H9 (cell line): ENCODE measurements at regions not wholly inside any gene's neighbourhood (a gene's known extent, or its start where the extent isn't known, plus 50 kb on each side); places are given as distances from the start of the nearest gene placed in this dataset.

Experiments used
- DNase-seq: peaks from one replicate; pipeline ENCODE4 v3.0.0-alpha.2; 2017
- H2AFZ ChIP-seq: one replicate; pipeline ENCODE4 v1.6.1; 2013; ENCODE audit warnings: mild to moderate bottlenecking, low read length, control low read depth, moderate library complexity
- H2AK5ac ChIP-seq: 2 replicates; pipeline ENCODE4 v1.6.1; 2013; ENCODE audit warnings: low read length, control low read depth, mixed read lengths; ENCODE audit not compliant: insufficient read length
- H2BK120ac ChIP-seq: one replicate; pipeline ENCODE4 v1.6.1; 2013; ENCODE audit warnings: low read depth, mild to moderate bottlenecking, low read length, control low read depth, inconsistent platforms; ENCODE audit not compliant: poor library complexity, severe bottlenecking
- H2BK12ac ChIP-seq: 2 replicates; pipeline ENCODE4 v1.6.1; 2013; ENCODE audit warnings: low read length, control low read depth, mixed read lengths, low read depth; ENCODE audit not compliant: insufficient read length
- H2BK15ac ChIP-seq: 2 replicates; pipeline ENCODE4 v1.6.1; 2013; ENCODE audit warnings: low read depth, low read length, control low read depth
- H2BK20ac ChIP-seq: one replicate; pipeline ENCODE4 v1.6.1; 2013; ENCODE audit warnings: low read depth, mild to moderate bottlenecking, low read length, control low read depth, inconsistent platforms; ENCODE audit not compliant: poor library complexity, severe bottlenecking
- H2BK5ac ChIP-seq: 2 replicates; pipeline ENCODE4 v1.6.1; 2013; ENCODE audit warnings: low read length, control low read depth, mixed read lengths; ENCODE audit not compliant: insufficient read length
- H3K14ac ChIP-seq: 2 replicates; pipeline ENCODE4 v1.6.1; 2013; ENCODE audit warnings: low read length, control low read depth; ENCODE audit not compliant: insufficient read depth
- H3K18ac ChIP-seq: 2 replicates; pipeline ENCODE4 v1.6.1; 2013; ENCODE audit warnings: low read depth, mild to moderate bottlenecking, mixed read lengths, low read length, control low read depth; ENCODE audit not compliant: insufficient read length
- H3K23ac ChIP-seq: 2 replicates; pipeline ENCODE4 v1.6.1; 2013; ENCODE audit warnings: low read length, control low read depth, mixed read lengths, low read depth; ENCODE audit not compliant: insufficient read length
- H3K23me2 ChIP-seq: 2 replicates; pipeline ENCODE4 v1.6.1; 2013; ENCODE audit warnings: low read depth, mild to moderate bottlenecking, mixed read lengths, low read length, control low read depth; ENCODE audit not compliant: insufficient read length, poor library complexity, severe bottlenecking
- H3K27ac ChIP-seq: 2 replicates; pipeline ENCODE4 v1.5.1; 2013; ENCODE audit warnings: low read length, control low read depth, mixed read lengths, low read depth; ENCODE audit not compliant: insufficient read length
- H3K27me3 ChIP-seq: 2 replicates; pipeline ENCODE4 v1.6.1; 2013; ENCODE audit warnings: low read length, control low read depth, inconsistent platforms; ENCODE audit not compliant: insufficient read depth
- H3K4ac ChIP-seq: 2 replicates; pipeline ENCODE4 v1.6.1; 2013; ENCODE audit warnings: low read depth, mild to moderate bottlenecking, control low read depth, inconsistent platforms, low read length, moderate library complexity
- H3K4me1 ChIP-seq: 2 replicates; pipeline ENCODE4 v1.6.1; 2013; ENCODE audit warnings: low read length, control low read depth, inconsistent platforms; ENCODE audit not compliant: insufficient read depth
- H3K4me2 ChIP-seq: 2 replicates; pipeline ENCODE4 v1.6.1; 2013; ENCODE audit warnings: low read length, control low read depth, mixed read lengths; ENCODE audit not compliant: insufficient read length, insufficient read depth
- H3K56ac ChIP-seq: 2 replicates; pipeline ENCODE4 v1.6.1; 2013; ENCODE audit warnings: low read depth, mild to moderate bottlenecking, mixed read lengths, low read length, control low read depth; ENCODE audit not compliant: insufficient read length
- H3K79me1 ChIP-seq: 2 replicates; pipeline ENCODE4 v1.6.1; 2013; ENCODE audit warnings: low read depth, mild to moderate bottlenecking, moderate library complexity, low read length, control low read depth, inconsistent platforms; ENCODE audit not compliant: insufficient read depth, poor library complexity, severe bottlenecking
- H3K79me2 ChIP-seq: 2 replicates; pipeline ENCODE4 v1.6.1; 2013; ENCODE audit warnings: low read length, control low read depth, inconsistent platforms; ENCODE audit not compliant: insufficient read depth
- H3K9ac ChIP-seq: 2 replicates; pipeline ENCODE4 v1.6.1; 2013; ENCODE audit warnings: low read length, control low read depth, mixed read lengths; ENCODE audit not compliant: insufficient read length; ENCODE audit errors: extremely low read depth
- H3K9me3 ChIP-seq: one replicate; pipeline ENCODE4 v1.6.1; 2013; ENCODE audit warnings: low read depth, low read length, inconsistent platforms; ENCODE audit not compliant: control insufficient read depth
- H3T11ph ChIP-seq: one replicate; pipeline ENCODE4 v1.6.1; 2013; ENCODE audit warnings: mild to moderate bottlenecking, low read length, control low read depth, inconsistent platforms
- H4K20me1 ChIP-seq: one replicate; pipeline ENCODE4 v1.6.1; 2013; ENCODE audit not compliant: control insufficient read depth, insufficient read length, insufficient read depth
- H4K5ac ChIP-seq: 2 replicates; pipeline ENCODE4 v1.6.1; 2013; ENCODE audit warnings: low read depth, mild to moderate bottlenecking, mixed read lengths, low read length, control low read depth; ENCODE audit not compliant: insufficient read length
- H4K8ac ChIP-seq: replicated peaks from 2 replicates; pipeline ENCODE4 v1.6.1; 2013; ENCODE audit warnings: low read length, control low read depth, mixed read lengths, low read depth; ENCODE audit not compliant: insufficient read length
- H4K91ac ChIP-seq: 2 replicates; pipeline ENCODE4 v1.6.1; 2013; ENCODE audit warnings: low read depth, mild to moderate bottlenecking, moderate library complexity, mixed read lengths, low read length, control low read depth; ENCODE audit not compliant: insufficient read length
- H3K27ac Mint-ChIP-seq, 3 experiments: 2 replicates in 2 of 3; 3 replicates in 1 of 3; pipeline ENCODE4 v1.8.0; 2020 to 2021; ENCODE audit warnings: mixed read lengths in 3 of 3, mild to moderate bottlenecking in 1 of 3, moderate library complexity in 1 of 3
- H3K27me3 Mint-ChIP-seq: 2 replicates; pipeline ENCODE4 v1.8.0; 2021; ENCODE audit warnings: low read depth, mild to moderate bottlenecking, moderate library complexity, mixed read lengths
- H3K36me3 Mint-ChIP-seq, 3 experiments: 2 replicates in 2 of 3; 3 replicates in 1 of 3; pipeline ENCODE4 v1.8.0; 2020 to 2021; ENCODE audit warnings: low read depth in 3 of 3, mixed read lengths in 3 of 3; ENCODE audit not compliant: insufficient read depth in 1 of 3
- H3K4me1 Mint-ChIP-seq, 2 experiments: 2 replicates each; pipeline ENCODE4 v1.8.0; 2020; ENCODE audit warnings: mixed read lengths in 2 of 2
- H3K4me3 Mint-ChIP-seq, 2 experiments: 2 replicates in 1 of 2; 3 replicates in 1 of 2; pipeline ENCODE4 v1.8.0; 2020 to 2021; ENCODE audit warnings: mild to moderate bottlenecking in 2 of 2, mixed read lengths in 2 of 2, moderate library complexity in 1 of 2
- H3K9me3 Mint-ChIP-seq, 2 experiments: 2 replicates in 1 of 2; 3 replicates in 1 of 2; pipeline ENCODE4 v1.8.0; 2020; ENCODE audit warnings: mild to moderate bottlenecking in 2 of 2, mixed read lengths in 2 of 2, moderate library complexity in 1 of 2
- CTCF ChIP-seq: fragments of 200-600 bp; sonication (generic); conservative IDR thresholded peaks from 3 replicates; pipeline ENCODE4 v1.8.0; 2021; ENCODE audit warnings: antibody characterized with exemption, mild to moderate bottlenecking
- WGBS: extraction: QIAGEN DNeasy Blood & Tissue Kit; methylation state at CpG from one replicate; pipeline ENCODE4 v1.1.7; 2013; ENCODE audit warnings: missing lambda C conversion rate, low lambda C conversion rate, mixed read lengths; ENCODE audit not compliant: insufficient read length; ENCODE audit errors: extremely low coverage; 5-methylcytosine and 5-hydroxymethylcytosine counted together

GRCh38 chr9:109830545-109830944, 50.5 kb downstream of the PALM2AKAP2 start:
- Histone ChIP-seq H2AK5ac (no peak overlapping the region), H2BK20ac (no peak overlapping the region), H3K23me2 (no peaks in the 10 kb centered on the region), H3T11ph (no peak overlapping the region), H3K79me1 (no peaks in the 10 kb centered on the region), H3K23ac (no peak overlapping the region), H4K8ac (no peak overlapping the region), H3K9ac (no peak overlapping the region), H2BK5ac (no peak overlapping the region), H3K4me1 (no peaks in the 10 kb centered on the region), H3K27me3 (no peaks in the 10 kb centered on the region), H4K91ac (no peak overlapping the region), H3K4ac (no peak overlapping the region), H2BK12ac (no peak overlapping the region), H3K14ac (no peak overlapping the region), H3K4me2 (no peak overlapping the region), H3K18ac (no peak overlapping the region), H2BK15ac (no peak overlapping the region), H2AFZ (no peak overlapping the region), H3K56ac (no peak overlapping the region), H4K5ac (no peak overlapping the region), H4K20me1 (no peaks in the 10 kb centered on the region), H3K79me2 (no peaks in the 10 kb centered on the region), H2BK120ac (no peak overlapping the region), H3K27ac (no peak overlapping the region), H3K9me3 (peaks cover 10% of the 10 kb centered on the region)
- no peak for TF ChIP-seq CTCF
- Mint-ChIP-seq H3K4me3 (no peak overlapping the region), H3K9me3 (peaks cover 16 to 19% of the 10 kb centered on the region in 2 experiments), H3K4me1 (0 out of 4 replicates have a peak, but pooled peaks cover 0 to 2% of the 10 kb centered on the region in 2 experiments), H3K36me3 (peaks cover 2 to 20% (median 5%) of the 10 kb centered on the region in 3 experiments; a peak in 5 of 7 replicates), H3K27me3 (no peaks in the 10 kb centered on the region; the same call in 1 of the 2 replicates), H3K27ac (no peak overlapping the region)
- WGBS, result no CpG with 5 or more reads among the region's 5 CpGs
- no peak for DNase-seq
